Peyer's patch (tissue), 4 donors: ENCODE measurements at regions not wholly inside any gene's neighbourhood (a gene's known extent, or its start where the extent isn't known, plus 50 kb on each side); places are given as distances from the start of the nearest gene placed in this dataset.

Experiments used
- POLR2A ChIP-seq, 2 donors: fragments of 450-650 bp; IDR thresholded peaks; one replicate each; pipeline ENCODE4 v1.5.1; 2017; ENCODE audit warnings: antibody characterized with exemption in 2 of 2, mild to moderate bottlenecking in 2 of 2, moderate library complexity in 2 of 2
- TF ChIP-seq, protein P1 (sequence below), 6 experiments: fragments of 450-650 bp in 4 of 6; fragments of 200-600 bp in 2 of 6; sonication (generic) in 1 of 6; IDR thresholded peaks; one replicate each; pipeline ENCODE4 v1.5.1; 2017 to 2019; ENCODE audit warnings: antibody characterized with exemption in 6 of 6, mild to moderate bottlenecking in 3 of 6, moderate library complexity in 1 of 6

DNA sequence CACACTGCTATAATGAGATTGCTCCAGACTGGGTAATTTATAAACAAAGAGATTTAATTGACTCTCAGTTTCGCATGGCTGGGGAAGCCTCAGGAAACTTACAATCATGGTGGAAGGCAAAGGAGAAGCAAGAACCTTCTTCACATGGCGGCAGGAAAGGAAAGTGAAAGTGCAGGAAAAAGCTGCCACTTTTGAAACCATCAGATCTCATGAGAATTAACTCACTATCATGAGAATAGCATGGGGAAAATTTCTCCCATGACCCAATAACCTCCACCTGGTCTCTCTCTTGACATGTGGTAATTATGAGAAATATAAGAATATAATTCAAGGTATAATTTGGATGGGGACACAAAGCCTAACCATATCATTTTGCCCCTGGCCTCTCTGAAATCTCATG, 884.2 kb downstream of the GLUD2 start:
- TF ChIP-seq, protein P1, sequence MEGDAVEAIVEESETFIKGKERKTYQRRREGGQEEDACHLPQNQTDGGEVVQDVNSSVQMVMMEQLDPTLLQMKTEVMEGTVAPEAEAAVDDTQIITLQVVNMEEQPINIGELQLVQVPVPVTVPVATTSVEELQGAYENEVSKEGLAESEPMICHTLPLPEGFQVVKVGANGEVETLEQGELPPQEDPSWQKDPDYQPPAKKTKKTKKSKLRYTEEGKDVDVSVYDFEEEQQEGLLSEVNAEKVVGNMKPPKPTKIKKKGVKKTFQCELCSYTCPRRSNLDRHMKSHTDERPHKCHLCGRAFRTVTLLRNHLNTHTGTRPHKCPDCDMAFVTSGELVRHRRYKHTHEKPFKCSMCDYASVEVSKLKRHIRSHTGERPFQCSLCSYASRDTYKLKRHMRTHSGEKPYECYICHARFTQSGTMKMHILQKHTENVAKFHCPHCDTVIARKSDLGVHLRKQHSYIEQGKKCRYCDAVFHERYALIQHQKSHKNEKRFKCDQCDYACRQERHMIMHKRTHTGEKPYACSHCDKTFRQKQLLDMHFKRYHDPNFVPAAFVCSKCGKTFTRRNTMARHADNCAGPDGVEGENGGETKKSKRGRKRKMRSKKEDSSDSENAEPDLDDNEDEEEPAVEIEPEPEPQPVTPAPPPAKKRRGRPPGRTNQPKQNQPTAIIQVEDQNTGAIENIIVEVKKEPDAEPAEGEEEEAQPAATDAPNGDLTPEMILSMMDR (IDR thresholded peaks at IDR 0.05), result no peak
- TF ChIP-seq POLR2A (IDR thresholded peaks at IDR 0.05), result no peak
